Uterus (tissue), 2 donors: ENCODE measurements at regions not wholly inside any gene's neighbourhood (a gene's known extent, or its start where the extent isn't known, plus 50 kb on each side); places are given as distances from the start of the nearest gene placed in this dataset.

Experiments
- CTCF ChIP-seq, 4 experiments: fragments of 200-600 bp in 2 of 4; fragments of 450-650 bp in 2 of 4; sonication (generic) in 2 of 4; IDR thresholded peaks; one replicate each; pipeline ENCODE4 v1.5.1; 2016 to 2019; ENCODE audit warnings: antibody characterized with exemption in 4 of 4, mild to moderate bottlenecking in 2 of 4, moderate library complexity in 1 of 4
- POLR2A ChIP-seq, 2 donors: fragments of 450-650 bp; IDR thresholded peaks; one replicate each; pipeline ENCODE4 v1.6.1; 2016; ENCODE audit warnings: antibody characterized with exemption in 2 of 2, mild to moderate bottlenecking in 1 of 2, moderate library complexity in 1 of 2

DNA sequence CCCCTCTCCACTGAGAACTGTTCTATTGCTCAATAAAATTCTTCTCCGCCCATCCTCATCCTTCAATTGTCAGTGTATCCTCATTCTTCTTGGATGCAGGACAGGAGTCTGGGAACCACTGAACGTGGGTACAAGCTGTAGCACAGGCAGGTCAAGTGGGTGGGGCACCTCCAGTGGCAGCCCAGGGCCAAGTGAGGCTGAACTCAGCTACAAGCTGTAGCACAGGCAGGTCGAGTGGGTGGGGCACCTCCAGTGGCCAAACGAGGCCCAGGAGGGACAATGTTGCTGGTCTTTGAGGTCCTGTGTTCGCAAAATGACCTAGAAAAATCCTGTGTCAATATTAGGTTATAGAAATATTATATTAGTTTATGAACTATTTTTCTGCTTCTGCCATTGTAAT is 352.0 kb downstream of the TMX3 start:
- no peak for TF ChIP-seq CTCF (IDR thresholded peaks at IDR 0.05)
- no peak for TF ChIP-seq POLR2A (IDR thresholded peaks at IDR 0.05)
